HG03439 (cell line): ENCODE measurements at regions not wholly inside any gene's neighbourhood (a gene's known extent, or its start where the extent isn't known, plus 50 kb on each side); places are given as distances from the start of the nearest gene placed in this dataset.

Source experiments
- ATAC-seq: cut with Tn5 transposase; IDR thresholded peaks from one replicate; pipeline ENCODE4 v1.9.1; 2021; ENCODE audit warnings: mild to moderate bottlenecking, moderate library complexity; ENCODE audit not compliant: unreplicated experiment

- ATAC-seq: no peak
These were observed 264.6 kb upstream of the CLNK start for GRCh38 chr4:10949039-10949733.

DNA sequence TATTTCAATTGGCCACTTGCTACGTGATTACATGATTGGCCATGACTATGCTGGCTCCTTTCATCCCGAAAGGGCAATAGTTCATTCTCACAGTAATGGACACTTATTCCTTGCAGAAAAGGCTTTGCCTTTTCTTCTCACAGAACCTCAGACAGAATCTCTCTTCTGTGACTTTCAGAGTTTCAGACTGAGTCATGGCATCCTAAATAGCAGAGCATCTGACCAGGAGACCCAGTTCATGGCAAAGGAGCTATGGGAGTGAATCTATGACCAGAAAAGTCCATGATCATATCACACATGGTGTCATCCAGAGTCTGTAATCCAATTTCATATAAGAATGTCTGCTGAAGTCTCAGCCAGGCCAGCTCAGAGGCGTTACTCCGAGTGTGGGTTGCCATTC, 263.3 kb upstream of the CLNK start:
- no peak for ATAC-seq

- no peak for ATAC-seq
These were observed 259.8 kb upstream of the CLNK start for GRCh38 chr4:10944321-10944720.

DNA sequence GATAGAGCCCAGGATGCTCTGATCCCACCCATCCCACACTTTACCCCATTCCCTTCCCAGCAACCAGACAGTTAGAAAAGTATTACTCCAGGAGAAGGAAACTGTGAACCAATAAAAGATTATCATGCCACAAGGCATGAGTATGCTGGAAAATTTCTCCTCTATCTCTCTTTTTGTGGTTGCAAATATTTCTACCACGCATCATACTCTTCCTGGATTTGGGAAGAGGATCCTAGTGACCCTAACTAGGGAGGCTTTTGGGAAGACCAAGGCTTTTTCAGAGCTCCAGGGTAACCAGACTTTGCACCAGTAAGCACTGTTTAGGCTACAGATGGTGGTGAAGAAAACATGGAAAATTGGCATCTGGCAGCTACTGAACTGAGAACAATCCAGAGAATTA, 257.6 kb upstream of the CLNK start:
- no peak for ATAC-seq

DNA sequence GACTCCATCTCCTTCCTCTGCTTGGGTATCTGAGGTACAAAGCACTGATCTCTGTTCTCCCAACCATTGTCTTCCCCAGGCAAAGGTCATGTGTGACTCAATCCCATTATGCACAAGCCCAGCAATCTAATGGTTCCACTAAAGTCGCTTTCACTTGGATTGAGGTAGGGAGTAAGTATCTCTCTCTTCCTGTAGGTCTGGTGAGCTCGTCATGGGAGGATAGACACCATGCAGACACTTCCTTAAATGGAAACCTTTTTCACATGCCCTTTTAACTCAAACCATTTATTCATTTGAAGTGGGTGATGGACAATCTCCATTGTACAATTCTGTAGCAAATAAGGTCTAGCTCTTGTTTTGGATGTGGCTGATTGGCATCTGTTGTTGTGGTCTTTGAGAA, 245.2 kb upstream of the CLNK start:
- no peak for ATAC-seq

GRCh38 chr4:10925996-10926395, 241.4 kb upstream of the CLNK start:
- no peak for ATAC-seq

DNA sequence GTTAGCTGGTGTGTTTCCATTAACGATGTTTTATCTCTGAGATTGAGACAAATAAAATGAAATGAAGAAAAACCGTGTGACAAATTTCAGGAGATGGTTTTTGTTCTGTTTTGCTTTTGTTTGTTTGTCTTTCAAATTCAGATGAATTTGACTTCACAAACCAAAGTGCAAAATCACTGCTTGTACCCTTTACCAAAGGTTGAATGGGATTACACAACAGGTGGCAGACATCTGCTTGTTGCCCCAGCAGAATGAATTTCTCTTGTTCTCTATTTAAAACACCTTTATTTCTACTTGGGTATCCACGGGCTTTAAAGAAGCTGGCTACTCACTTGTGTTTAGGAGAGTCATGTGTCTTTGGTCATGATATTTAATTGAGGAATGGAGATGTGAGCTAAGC, 239.7 kb upstream of the CLNK start:
- ATAC-seq: no peak

DNA sequence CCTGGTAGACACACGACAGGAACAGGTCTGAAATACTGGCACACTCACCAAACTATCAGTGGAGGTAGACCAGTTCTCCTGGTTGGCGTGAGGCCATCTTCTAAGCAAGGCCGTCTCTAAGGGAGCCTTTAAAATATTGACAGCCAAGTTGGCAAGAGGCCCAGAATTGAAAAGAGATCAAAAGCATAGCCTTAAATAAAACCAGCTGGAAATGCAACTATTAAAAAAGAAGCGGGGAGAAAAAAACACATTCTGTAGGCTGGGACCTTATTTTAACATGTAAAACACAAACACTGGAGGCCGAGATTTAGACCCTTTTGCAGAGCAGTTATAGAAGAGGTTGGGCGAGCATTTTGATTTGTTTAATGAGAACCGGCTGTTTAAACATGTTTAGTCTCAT, 233.0 kb upstream of the CLNK start:
- ATAC-seq: no peak

DNA sequence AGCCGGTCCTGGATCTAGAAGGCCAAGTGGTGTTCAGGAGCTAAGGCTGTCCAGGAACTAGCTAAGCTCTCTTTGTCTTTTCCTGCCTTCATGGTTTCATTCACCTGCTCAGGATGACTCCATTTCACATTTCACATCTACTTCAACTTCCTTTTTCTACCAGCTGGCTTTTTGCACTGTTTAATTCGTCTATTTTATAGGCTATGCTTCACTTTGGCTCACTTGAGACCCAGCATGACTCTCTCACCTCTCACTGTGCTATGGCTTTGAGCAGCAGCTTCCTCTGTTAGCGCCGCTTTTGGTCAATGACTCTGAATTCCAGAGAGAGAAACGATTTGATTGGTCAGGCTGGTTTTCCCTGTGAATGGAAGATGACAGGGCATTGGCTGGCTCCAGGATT, 213.5 kb upstream of the CLNK start:
- no peak for ATAC-seq

DNA sequence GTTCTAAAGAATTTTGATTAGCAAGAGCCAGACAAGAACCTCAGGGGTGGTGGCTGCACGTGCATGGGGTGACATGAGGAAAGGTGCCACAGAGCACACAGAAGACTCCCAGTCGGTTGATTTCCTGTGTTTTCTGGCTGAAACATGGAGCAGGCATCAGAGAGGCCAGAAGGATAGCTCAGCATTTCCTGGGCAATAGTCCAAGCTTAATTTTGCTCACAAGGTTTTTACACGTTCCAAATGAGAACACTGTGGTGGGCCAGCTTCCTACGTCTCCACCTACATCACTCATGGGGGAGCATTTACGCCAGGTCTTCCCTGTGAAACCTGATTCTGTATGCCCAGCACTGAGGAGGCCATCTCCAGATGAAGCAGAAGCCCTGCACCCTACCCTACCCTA, 212.5 kb upstream of the CLNK start:
- ATAC-seq: no peak

- ATAC-seq: no peak
These were observed 208.8 kb upstream of the CLNK start for GRCh38 chr4:10893395-10893794.

- ATAC-seq: no peak
These were observed 207.3 kb upstream of the CLNK start for GRCh38 chr4:10891866-10892265.

DNA sequence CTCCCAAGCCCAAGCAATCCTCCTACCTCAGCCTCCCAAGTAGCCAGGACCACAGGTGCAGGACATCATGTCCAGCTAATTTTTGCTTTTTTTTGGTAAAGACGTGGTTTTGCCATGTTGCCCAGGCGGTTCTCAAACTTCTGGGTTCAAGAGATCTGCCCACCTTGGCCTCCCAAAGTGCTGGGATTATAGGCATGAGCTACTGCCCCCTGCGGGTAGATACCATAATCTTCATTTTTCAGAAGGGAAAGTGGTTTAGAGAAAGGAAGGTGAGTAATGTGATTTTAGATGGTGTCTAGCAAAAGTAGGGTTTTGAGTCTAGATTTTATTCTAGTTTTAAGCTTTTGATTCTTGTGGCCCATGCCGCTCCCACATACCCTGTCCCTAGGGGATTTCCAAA, 205.3 kb upstream of the CLNK start:
- no peak for ATAC-seq

GRCh38 chr4:10879411-10880110, 195.0 kb upstream of the CLNK start:
- no peak for ATAC-seq

GRCh38 chr4:10878861-10879260, 194.3 kb upstream of the CLNK start:
- ATAC-seq: no peak

DNA sequence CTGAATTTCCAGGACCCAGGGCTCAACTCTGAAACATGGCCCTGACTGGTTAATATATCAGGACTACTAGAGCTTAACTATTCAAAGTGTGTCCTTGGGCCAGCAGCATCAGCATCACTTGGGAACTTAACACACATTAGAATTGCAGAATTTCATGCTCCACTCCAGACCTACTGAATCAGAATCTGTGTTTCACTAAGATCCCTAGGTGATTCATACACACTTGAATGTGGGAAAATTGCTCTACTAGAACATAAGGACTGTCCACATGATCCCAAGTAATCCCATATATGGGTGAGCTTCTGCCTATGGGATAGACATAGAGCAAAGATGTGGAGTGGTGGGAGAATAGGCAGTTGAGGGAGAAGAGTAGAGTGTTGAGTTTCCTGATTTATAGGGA, 192.5 kb upstream of the CLNK start:
- no peak for ATAC-seq

GRCh38 chr4:10875144-10875799, 190.7 kb upstream of the CLNK start:
- ATAC-seq: no peak

- no peak for ATAC-seq
These were observed 189.2 kb upstream of the CLNK start for GRCh38 chr4:10873809-10874208.

DNA sequence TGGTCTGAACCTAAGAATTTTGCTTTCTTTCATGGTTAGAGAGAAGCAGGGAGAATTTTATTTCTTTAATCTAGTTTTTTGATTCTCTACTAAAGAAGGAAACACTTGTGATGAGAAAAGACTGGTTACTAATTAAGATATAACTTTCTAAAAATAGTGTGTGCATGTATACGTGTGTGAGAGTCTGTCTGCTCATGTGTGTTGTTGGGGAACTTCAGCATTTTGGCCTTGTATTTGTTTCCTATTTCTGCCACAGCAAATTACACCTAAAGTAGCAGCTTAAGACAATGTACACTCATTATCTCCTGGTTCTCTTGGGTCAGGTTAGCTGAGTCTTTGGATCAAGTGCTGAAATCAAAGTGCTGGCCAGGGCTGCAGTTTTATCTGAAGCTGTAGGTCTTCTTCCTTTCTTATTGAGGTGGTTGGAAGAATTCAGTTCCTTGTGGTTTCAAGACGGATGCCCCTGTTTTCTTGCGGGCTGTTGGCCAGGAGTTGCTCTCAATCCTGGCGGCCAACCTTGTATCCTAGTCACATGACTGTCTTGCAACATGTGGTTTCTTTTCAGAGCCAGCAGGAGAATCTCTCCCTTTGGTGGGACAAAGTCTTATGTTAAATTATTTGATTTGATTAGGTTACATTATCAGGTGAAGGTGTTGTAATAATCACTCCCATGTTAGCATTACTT, 188.4 kb upstream of the CLNK start:
- ATAC-seq: no peak

GRCh38 chr4:10866666-10867065, 182.1 kb upstream of the CLNK start:
- ATAC-seq: no peak

DNA sequence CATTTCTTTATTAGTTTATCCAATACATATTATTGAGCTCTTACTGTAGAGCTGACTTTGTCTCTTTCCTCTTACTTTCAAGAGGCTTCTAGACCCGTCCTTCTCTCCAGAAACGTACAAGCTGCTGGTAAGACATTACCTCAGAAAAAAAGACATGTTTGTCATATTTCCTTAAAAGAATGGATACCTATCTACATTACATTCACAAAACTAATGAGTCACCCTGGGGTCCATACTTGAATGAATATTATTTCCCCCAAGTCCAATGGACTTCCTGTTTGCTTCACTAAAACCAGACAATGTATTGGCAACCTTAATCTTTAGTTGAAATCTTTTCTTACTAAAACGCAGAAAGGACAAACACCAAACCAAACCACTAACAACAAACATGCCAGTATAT, 176.5 kb upstream of the CLNK start:
- no peak for ATAC-seq

GRCh38 chr4:10856271-10856782, 171.8 kb upstream of the CLNK start:
- no peak for ATAC-seq
